OCI-LY7 (cell line): ENCODE measurements at regions not wholly inside any gene's neighbourhood (a gene's known extent, or its start where the extent isn't known, plus 50 kb on each side); places are given as distances from the start of the nearest gene placed in this dataset.

Source experiments
- BruUV-seq: library from RNA; stranded (reverse); fragments of 400-500 nt; replicated peaks from 2 replicates; lab custom pipeline; 2021; lab: Mats Ljungman, UMichigan
- CTCF ChIA-PET: fragments of 300-600 bp; sonication (Branson Sonifier 250); formaldehyde crosslinking; loops from one replicate; lab custom pipeline; 2022; ENCODE audit warnings: antibody characterized with exemption; ENCODE audit not compliant: unreplicated experiment; lab: Charles Lee
- POLR2A ChIA-PET: fragments of 300-600 bp; sonication (Branson Sonifier 250); formaldehyde crosslinking; loops from one replicate; lab custom pipeline; 2022; ENCODE audit warnings: antibody characterized with exemption; lab: Charles Lee
- DNase-seq: peaks from one replicate; pipeline ENCODE4 v3.0.0-alpha.2; 2015; ENCODE audit warnings: low spot score
- H2AFZ ChIP-seq: fragments of 200-600 bp; sonication (generic), shearing (Covaris generic); 2 replicates; pipeline ENCODE4 v1.6.1; 2014; ENCODE audit warnings: mild to moderate bottlenecking, antibody characterized with exemption, low read length, moderate library complexity
- H3K27ac ChIP-seq: fragments of 200-600 bp; sonication (generic); 2 replicates; pipeline ENCODE4 v1.5.1; 2014; ENCODE audit warnings: mixed run types, low read depth, mild to moderate bottlenecking, moderate library complexity, low read length, inconsistent platforms; ENCODE audit not compliant: poor library complexity, severe bottlenecking
- H3K36me3 ChIP-seq: fragments of 200-600 bp; sonication (generic); 2 replicates; pipeline ENCODE4 v1.6.1; 2014; ENCODE audit warnings: mild to moderate bottlenecking, antibody characterized with exemption, low read length, moderate library complexity, mixed read lengths; ENCODE audit not compliant: insufficient read depth
- H3K4me1 ChIP-seq: fragments of 200-600 bp; sonication (generic); 2 replicates; pipeline ENCODE4 v1.5.1; 2014; ENCODE audit warnings: mild to moderate bottlenecking, low read length; ENCODE audit not compliant: insufficient read depth, poor library complexity, severe bottlenecking
- H3K4me2 ChIP-seq: fragments of 200-600 bp; sonication (generic); 2 replicates; pipeline ENCODE4 v1.6.1; 2014; ENCODE audit warnings: mild to moderate bottlenecking, low read length
- H3K4me3 ChIP-seq: fragments of 200-600 bp; sonication (generic); 2 replicates; pipeline ENCODE4 v1.5.1; 2014; ENCODE audit warnings: mild to moderate bottlenecking, low read depth, low read length; ENCODE audit not compliant: poor library complexity, severe bottlenecking
- H3K79me2 ChIP-seq: fragments of 200-600 bp; sonication (generic); 2 replicates; pipeline ENCODE4 v1.6.1; 2016; ENCODE audit warnings: low read depth, mild to moderate bottlenecking, low read length, moderate library complexity, mixed read lengths; ENCODE audit not compliant: insufficient read depth
- H3K9me2 ChIP-seq: fragments of 200-600 bp; sonication (generic); 2 replicates; pipeline ENCODE4 v1.6.1; 2016; ENCODE audit warnings: mild to moderate bottlenecking, low read length, mixed read lengths; ENCODE audit not compliant: insufficient read depth
- H3K9me3 ChIP-seq: fragments of 200-600 bp; sonication (generic); 2 replicates; pipeline ENCODE4 v1.6.1; 2014; ENCODE audit warnings: mild to moderate bottlenecking, mixed run types, low read length, mixed read lengths
- H4K20me1 ChIP-seq: fragments of 200-600 bp; sonication (generic); 2 replicates; pipeline ENCODE4 v1.6.1; 2014; ENCODE audit warnings: mild to moderate bottlenecking, antibody characterized with exemption, low read length, moderate library complexity, mixed read lengths; ENCODE audit not compliant: insufficient read depth
- CTCF ChIP-seq: fragments of 200-600 bp; sonication (generic); conservative IDR thresholded peaks from 2 replicates; pipeline ENCODE4 v1.5.1; 2014; ENCODE audit warnings: mild to moderate bottlenecking, antibody characterized with exemption, low read length, moderate library complexity, mixed read lengths
- EZH2phosphoT487 ChIP-seq: fragments of 200-600 bp; sonication (generic); IDR thresholded peaks from 2 replicates; pipeline ENCODE4 v1.6.1; 2018; ENCODE audit warnings: low read depth, borderline replicate concordance, mild to moderate bottlenecking, mixed run types, antibody characterized with exemption, low read length, moderate library complexity, mixed read lengths
- intact Hi-C: fragments of 100-400 bp; cut with micrococcal nuclease; formaldehyde crosslinking; loops from one replicate; pipeline ENCODE4 v1.10.0; 2022; ENCODE audit not compliant: unreplicated experiment

- Histone ChIP-seq H3K9me3 (no peaks in the 10 kb centered on the region), H3K4me3 (no peak overlapping the region), H3K36me3 (no peaks in the 10 kb centered on the region), H3K4me1 (no peaks in the 10 kb centered on the region), H3K27ac (no peak overlapping the region), H3K9me2 (no peaks in the 10 kb centered on the region), H4K20me1 (0 out of 2 replicates have a peak, but pooled peaks cover 5% of the 10 kb centered on the region), H3K4me2 (no peak overlapping the region), H2AFZ (no peak overlapping the region), H3K79me2 (no peaks in the 10 kb centered on the region)
- TF ChIP-seq EZH2phosphoT487 (no peak), CTCF (no peak)
- no TSS peak for BruUV-seq
- POLR2A ChIA-PET = no interaction called here
- CTCF ChIA-PET = no interaction called here
- DNase-seq = no peak
- intact Hi-C loops = no loop called here
Measured at GRCh38 chr17:34733333-34733732, 154.0 kb downstream of the TMEM132E start.

- 0 out of 2 replicates have a peak, but pooled peaks cover 5% of the 10 kb centered on the region for H4K20me1 ChIP-seq
- POLR2A ChIA-PET = no interaction called here
- CTCF ChIA-PET = no interaction called here
Measured at GRCh38 chr17:34730816-34731215, 151.4 kb downstream of the TMEM132E start.

More at GRCh38 chr17:34730816-34731215, 151.4 kb downstream of the TMEM132E start:
- no peaks in the 10 kb centered on the region for H3K9me2 ChIP-seq
- intact Hi-C loops = no loop called here
- no peak overlapping the region for H3K4me2 ChIP-seq
- no peaks in the 10 kb centered on the region for H3K79me2 ChIP-seq
- no TSS peak for BruUV-seq
- H3K4me3 ChIP-seq = no peak overlapping the region
- no peak overlapping the region for H3K27ac ChIP-seq
- no peak for TF ChIP-seq EZH2phosphoT487
- no peak for TF ChIP-seq CTCF
- no peaks in the 10 kb centered on the region for H3K36me3 ChIP-seq
- no peaks in the 10 kb centered on the region for H3K9me3 ChIP-seq
- no peak for DNase-seq
- no peak overlapping the region for H2AFZ ChIP-seq
- no peaks in the 10 kb centered on the region for H3K4me1 ChIP-seq
